PC-3 (cell line): ENCODE measurements at regions not wholly inside any gene's neighbourhood (a gene's known extent, or its start where the extent isn't known, plus 50 kb on each side); places are given as distances from the start of the nearest gene placed in this dataset.

Source experiments
- EZH2 ChIP-seq: fragments of 300-600 bp; sonication (generic); IDR thresholded peaks from one replicate; pipeline ENCODE4 v1.6.1; 2017; ENCODE audit warnings: antibody characterized with exemption, mild to moderate bottlenecking, low read length; ENCODE audit not compliant: unreplicated experiment
- TF ChIP-seq, protein P1 (sequence below): fragments of 300-600 bp; sonication (generic); conservative IDR thresholded peaks from 2 replicates; pipeline ENCODE4 v1.5.1; 2017; ENCODE audit warnings: antibody characterized with exemption, low read depth, mild to moderate bottlenecking, low read length

DNA sequence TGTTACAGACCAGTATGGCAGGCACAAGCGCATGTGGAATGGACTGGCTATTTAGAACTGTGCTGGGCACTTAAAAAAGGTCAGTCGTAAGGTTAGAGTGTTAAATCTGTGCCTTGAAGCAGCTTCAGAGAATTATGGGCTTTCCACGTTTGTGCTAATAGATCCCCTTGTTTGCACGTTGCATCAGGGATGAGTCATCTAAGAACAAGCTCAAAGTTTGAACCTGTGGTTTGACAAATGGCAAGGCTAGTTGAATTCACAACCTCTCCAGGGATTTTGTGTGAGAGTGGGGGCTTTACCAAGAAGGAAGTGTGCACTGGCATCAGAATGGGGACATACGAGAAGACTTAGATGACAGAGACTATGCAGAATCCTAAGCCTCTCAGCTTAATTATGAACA is 249.6 kb downstream of the IRX1 start:
- TF ChIP-seq, protein P1, sequence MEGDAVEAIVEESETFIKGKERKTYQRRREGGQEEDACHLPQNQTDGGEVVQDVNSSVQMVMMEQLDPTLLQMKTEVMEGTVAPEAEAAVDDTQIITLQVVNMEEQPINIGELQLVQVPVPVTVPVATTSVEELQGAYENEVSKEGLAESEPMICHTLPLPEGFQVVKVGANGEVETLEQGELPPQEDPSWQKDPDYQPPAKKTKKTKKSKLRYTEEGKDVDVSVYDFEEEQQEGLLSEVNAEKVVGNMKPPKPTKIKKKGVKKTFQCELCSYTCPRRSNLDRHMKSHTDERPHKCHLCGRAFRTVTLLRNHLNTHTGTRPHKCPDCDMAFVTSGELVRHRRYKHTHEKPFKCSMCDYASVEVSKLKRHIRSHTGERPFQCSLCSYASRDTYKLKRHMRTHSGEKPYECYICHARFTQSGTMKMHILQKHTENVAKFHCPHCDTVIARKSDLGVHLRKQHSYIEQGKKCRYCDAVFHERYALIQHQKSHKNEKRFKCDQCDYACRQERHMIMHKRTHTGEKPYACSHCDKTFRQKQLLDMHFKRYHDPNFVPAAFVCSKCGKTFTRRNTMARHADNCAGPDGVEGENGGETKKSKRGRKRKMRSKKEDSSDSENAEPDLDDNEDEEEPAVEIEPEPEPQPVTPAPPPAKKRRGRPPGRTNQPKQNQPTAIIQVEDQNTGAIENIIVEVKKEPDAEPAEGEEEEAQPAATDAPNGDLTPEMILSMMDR: no peak
- TF ChIP-seq EZH2: no peak
